ENCODE measurements at regions not wholly inside any gene's neighbourhood (a gene's known extent, or its start where the extent isn't known, plus 50 kb on each side); places are given as distances from the start of the nearest gene placed in this dataset.

- TF ChIP-seq ZSCAN16 (tag by site-specific recombination; IDR thresholded peaks at IDR 0.05) (no peak), ZNF837 (tag by site-specific recombination; IDR thresholded peaks at IDR 0.05) (no peak)
- POLR2A ChIA-PET: no interaction called here
Observed at GRCh38 chr1:113007706-113008364, 51.8 kb upstream of the SLC16A1 start.

GRCh38 chr1:113008365-113008714, 52.3 kb upstream of the SLC16A1 start:
- no peak for TF ChIP-seq PRDM6 (tag by site-specific recombination; IDR thresholded peaks at IDR 0.05)
- no peak for TF ChIP-seq FEZF1 (tag by site-specific recombination; IDR thresholded peaks at IDR 0.05)
- TF ChIP-seq ZNF10 (tag by site-specific recombination; IDR thresholded peaks at IDR 0.05): no peak
- no peak for TF ChIP-seq ZNF184 (tag by site-specific recombination; IDR thresholded peaks at IDR 0.05)
- TF ChIP-seq ZNF132 (tag by site-specific recombination; IDR thresholded peaks at IDR 0.05; ENCODE audit: borderline replicate concordance): no peak
- no peak for TF ChIP-seq ZNF354C (tag by site-specific recombination; IDR thresholded peaks at IDR 0.05; ENCODE audit: borderline replicate concordance, low read depth)
- no peak for TF ChIP-seq ZNF239 (tag by site-specific recombination; IDR thresholded peaks at IDR 0.05)
- no peak for TF ChIP-seq ZNF610 (tag by site-specific recombination; IDR thresholded peaks at IDR 0.05; ENCODE audit: borderline replicate concordance)
- no peak for TF ChIP-seq ZNF501 (tag by site-specific recombination; IDR thresholded peaks at IDR 0.05)
- no peak overlapping the region for H3K27ac ChIP-seq (ENCODE audit: extremely low read depth, low read depth, low read length)
- no peaks in the 10 kb centered on the region for H3K9me3 ChIP-seq (ENCODE audit: control insufficient read depth, insufficient read depth, low read depth, low read length)
- POLR2A ChIA-PET: no interaction called here
- no peaks in the 10 kb centered on the region for H3K4me1 ChIP-seq (ENCODE audit: control insufficient read depth, insufficient read depth, low read length)
- peaks cover 9% of the 10 kb centered on the region in 2 experiments; a peak in 2 of 3 replicates for H3K36me3 ChIP-seq (ENCODE audit: control insufficient read depth in 2 of 2, insufficient read depth in 1 of 2, low read length in 2 of 2)
- CTCF ChIA-PET: interaction anchor here (0.6 to 1.8 kb wide), 5 partner anchors 9 to 1553 kb away, joined by 3 to 5 read pairs (median 4); partner anchors contain the start of gene LRIG2
- no peak overlapping the region for H3K4me3 ChIP-seq (ENCODE audit: low read depth, low read length)

More at GRCh38 chr1:113007706-113008364, 51.8 kb upstream of the SLC16A1 start:
- no peak overlapping the region for H3K27ac ChIP-seq (ENCODE audit: extremely low read depth, low read depth, low read length)
- no peaks in the 10 kb centered on the region for H3K9me3 ChIP-seq (ENCODE audit: control insufficient read depth, insufficient read depth, low read depth, low read length)
- H3K36me3 ChIP-seq (ENCODE audit: control insufficient read depth in 2 of 2, insufficient read depth in 1 of 2, low read length in 2 of 2): peaks cover 9% of the 10 kb centered on the region in 2 experiments; a peak in 2 of 3 replicates
- CTCF ChIA-PET: interaction anchor here (0.6 to 1.8 kb wide), 4 partner anchors 9 to 65 kb away, joined by 3 to 5 read pairs (median 4); partner anchors contain the start of gene LRIG2
- no peaks in the 10 kb centered on the region for H3K4me1 ChIP-seq (ENCODE audit: control insufficient read depth, insufficient read depth, low read length)
- no peak overlapping the region for H3K4me3 ChIP-seq (ENCODE audit: low read depth, low read length)

GRCh38 chr1:113012149-113012548, 56.2 kb upstream of the SLC16A1 start:
- no peak overlapping the region for H3K4me3 ChIP-seq (ENCODE audit: low read depth, low read length)
- H3K36me3 ChIP-seq (ENCODE audit: control insufficient read depth in 2 of 2, insufficient read depth in 1 of 2, low read length in 2 of 2): peaks cover 9% of the 10 kb centered on the region in 2 experiments; a peak in 2 of 3 replicates
- ChIA-PET CTCF (no interaction called here), POLR2A (no interaction called here)
- no peak overlapping the region for H3K27ac ChIP-seq (ENCODE audit: extremely low read depth, low read depth, low read length)
- TF ChIP-seq ZBTB11 (tag by site-specific recombination; conservative IDR thresholded peaks at IDR 0.05; ENCODE audit: low read depth): no peak
- no peak for TF ChIP-seq FEZF1 (tag by site-specific recombination; IDR thresholded peaks at IDR 0.05)
- TF ChIP-seq ZIC2 (tag by site-specific recombination; IDR thresholded peaks at IDR 0.05): no peak
- 0 out of 2 replicates have a peak, but pooled peaks have one; percentile 29 for TF ChIP-seq ZNF362 (tag by site-specific recombination; IDR thresholded peaks at IDR 0.05)
- no peak for TF ChIP-seq ZNF549 (tag by site-specific recombination; IDR thresholded peaks at IDR 0.05)
- TF ChIP-seq ZNF423 (tag by site-specific recombination; IDR thresholded peaks at IDR 0.05): no peak
- no peak for TF ChIP-seq ZNF140 (tag by site-specific recombination; IDR thresholded peaks at IDR 0.05)
- TF ChIP-seq ZNF548 (tag by site-specific recombination; IDR thresholded peaks at IDR 0.05): no peak
- no peaks in the 10 kb centered on the region for H3K9me3 ChIP-seq (ENCODE audit: control insufficient read depth, insufficient read depth, low read depth, low read length)
- H3K4me1 ChIP-seq (ENCODE audit: control insufficient read depth, insufficient read depth, low read length): no peaks in the 10 kb centered on the region

All from HEK293 (cell line).